SKM-1 (cell line): ENCODE measurements at regions not wholly inside any gene's neighbourhood (a gene's known extent, or its start where the extent isn't known, plus 50 kb on each side); places are given as distances from the start of the nearest gene placed in this dataset.
"Not testable (repeated sequence)": the region's sequence is repeated elsewhere in the genome, so short reads cannot be mapped to it uniquely, and the experiment has no call there.

ENCODE experiments used
- DNase-seq: peaks from one replicate; lab custom pipeline; 2025; ENCODE audit not compliant: unreplicated experiment; lab: John Stamatoyannopoulos, UW

GRCh38 chr9:13823026-13823425 lies 490.9 kb downstream of the NFIB start:
- DNase-seq: no peak

GRCh38 chr9:13817754-13818278 lies 496.1 kb downstream of the NFIB start:
- DNase-seq: no peak

- DNase-seq: no peak
Observed at GRCh38 chr9:13816837-13817236, 497.1 kb downstream of the NFIB start.

GRCh38 chr9:13814647-13815400 lies 499.1 kb downstream of the NFIB start:
- DNase-seq: no peak

- DNase-seq: no peak
Observed at GRCh38 chr9:13811876-13812275, 502.1 kb downstream of the NFIB start.

GRCh38 chr9:13810510-13810909 lies 503.4 kb downstream of the NFIB start:
- DNase-seq: no peak

- no peak for DNase-seq
Observed at GRCh38 chr9:13809401-13809800, 504.5 kb downstream of the NFIB start.

GRCh38 chr9:13807118-13807517 lies 506.8 kb downstream of the NFIB start:
- DNase-seq: no peak

GRCh38 chr9:13806714-13807113 lies 507.2 kb downstream of the NFIB start:
- no peak for DNase-seq

- DNase-seq: no peak
Observed at GRCh38 chr9:13805546-13805945, 508.4 kb downstream of the NFIB start.

GRCh38 chr9:13804532-13804931 lies 509.4 kb downstream of the NFIB start:
- no peak for DNase-seq

GRCh38 chr9:13800776-13801175 lies 513.2 kb downstream of the NFIB start:
- no peak for DNase-seq

- DNase-seq: not testable (repeated sequence)
Observed at GRCh38 chr9:13797701-13798100, 516.2 kb downstream of the NFIB start.

GRCh38 chr9:13791816-13792215 lies 512.3 kb upstream of the MPDZ start:
- no peak for DNase-seq

GRCh38 chr9:13790055-13790454 lies 510.6 kb upstream of the MPDZ start:
- no peak for DNase-seq

- no peak for DNase-seq
Observed at GRCh38 chr9:13787234-13787833, 507.8 kb upstream of the MPDZ start.

GRCh38 chr9:13786711-13787110 lies 507.2 kb upstream of the MPDZ start:
- no peak for DNase-seq

- DNase-seq: no peak
Observed at GRCh38 chr9:13786131-13786530, 506.6 kb upstream of the MPDZ start.

- no peak for DNase-seq
Observed at GRCh38 chr9:13779106-13779505, 499.6 kb upstream of the MPDZ start.

- no peak for DNase-seq
Observed at GRCh38 chr9:13778631-13779030, 499.1 kb upstream of the MPDZ start.

- no peak for DNase-seq
Observed at GRCh38 chr9:13770956-13771355, 491.5 kb upstream of the MPDZ start.

- no peak for DNase-seq
Observed at GRCh38 chr9:13769641-13770040, 490.1 kb upstream of the MPDZ start.

- no peak for DNase-seq
Observed at GRCh38 chr9:13769006-13769405, 489.5 kb upstream of the MPDZ start.
